Activated CD8-positive, alpha-beta T cell treated with anti-CD3 and anti-CD28 coated beads for 36 hours (primary cell): ENCODE measurements at regions not wholly inside any gene's neighbourhood (a gene's known extent, or its start where the extent isn't known, plus 50 kb on each side); places are given as distances from the start of the nearest gene placed in this dataset.

Source experiments
- ATAC-seq: fragments of 200-7000 bp; cut with Tn5 transposase; one replicate; pipeline ENCODE4 v1.10.0; 2021; ENCODE audit warnings: mild to moderate bottlenecking, moderate library complexity
- CTCF ChIA-PET: fragments of 350-600 bp; sonication (Branson Sonifier 250); formaldehyde crosslinking; loops from one replicate; lab custom pipeline; 2021; ENCODE audit warnings: antibody characterized with exemption; lab: Charles Lee
- POLR2A ChIA-PET: fragments of 350-600 bp; sonication (Branson Sonifier 250); formaldehyde crosslinking; loops from one replicate; lab custom pipeline; 2021; ENCODE audit warnings: antibody characterized with exemption; lab: Charles Lee
- DNase-seq: peaks from one replicate; pipeline ENCODE4 v3.0.0-alpha.2; 2020
- H3K27ac Mint-ChIP-seq: one replicate; pipeline ENCODE4 v1.8.0; 2021; ENCODE audit warnings: mild to moderate bottlenecking, mixed read lengths
- H3K27me3 Mint-ChIP-seq: one replicate; pipeline ENCODE4 v1.8.0; 2021; ENCODE audit warnings: mixed read lengths
- H3K36me3 Mint-ChIP-seq: one replicate; pipeline ENCODE4 v1.8.0; 2021; ENCODE audit warnings: low read depth, mixed read lengths
- H3K4me1 Mint-ChIP-seq: one replicate; pipeline ENCODE4 v1.8.0; 2021; ENCODE audit warnings: low read depth, mixed read lengths
- H3K4me3 Mint-ChIP-seq: one replicate; pipeline ENCODE4 v1.8.0; 2021; ENCODE audit warnings: mild to moderate bottlenecking, moderate library complexity, mixed read lengths
- H3K9me3 Mint-ChIP-seq: one replicate; pipeline ENCODE4 v1.8.0; 2021; ENCODE audit warnings: mixed read lengths
- CTCF ChIP-seq: fragments of 200-600 bp; IDR thresholded peaks from one replicate; pipeline ENCODE4 v1.8.0; 2022; ENCODE audit warnings: antibody characterized with exemption, mild to moderate bottlenecking
- intact Hi-C: fragments of 100-400 bp; cut with micrococcal nuclease; formaldehyde crosslinking; loops from one replicate; pipeline ENCODE4 v1.10.0; 2022

- Mint-ChIP-seq H3K9me3 (peaks cover 1% of the 10 kb centered on the region), H3K27ac (no peak overlapping the region), H3K4me1 (no peaks in the 10 kb centered on the region), H3K4me3 (no peak overlapping the region), H3K36me3 (no peaks in the 10 kb centered on the region), H3K27me3 (no peaks in the 10 kb centered on the region)
- ChIA-PET POLR2A (no interaction called here), CTCF (no interaction called here)
- no peak for ATAC-seq
- intact Hi-C loops = no loop called here
- no peak for DNase-seq
- TF ChIP-seq CTCF = no peak
Observed at GRCh38 chr15:46576646-46577395, 942.0 kb downstream of the SQOR start.

GRCh38 chr15:46577767-46578166 lies 942.9 kb downstream of the SQOR start:
- intact Hi-C loops = no loop called here
- Mint-ChIP-seq H3K27me3 (no peaks in the 10 kb centered on the region), H3K4me1 (no peaks in the 10 kb centered on the region), H3K4me3 (no peak overlapping the region), H3K27ac (no peak overlapping the region), H3K36me3 (no peaks in the 10 kb centered on the region), H3K9me3 (peaks cover 1% of the 10 kb centered on the region)
- ChIA-PET CTCF (no interaction called here), POLR2A (no interaction called here)
- no peak for DNase-seq
- no peak for TF ChIP-seq CTCF
- no peak for ATAC-seq

GRCh38 chr15:46580487-46580886 lies 945.7 kb downstream of the SQOR start:
- CTCF ChIA-PET = no interaction called here
- H3K27me3 Mint-ChIP-seq = no peaks in the 10 kb centered on the region

GRCh38 chr15:46580924-46581323 lies 946.1 kb downstream of the SQOR start:
- no peaks in the 10 kb centered on the region for H3K27me3 Mint-ChIP-seq
- ATAC-seq = no peak

More at GRCh38 chr15:46580487-46580886, 945.7 kb downstream of the SQOR start:
- no peak for ATAC-seq
- POLR2A ChIA-PET = no interaction called here
- no peak for DNase-seq
- no peaks in the 10 kb centered on the region for H3K4me1 Mint-ChIP-seq
- no peaks in the 10 kb centered on the region for H3K36me3 Mint-ChIP-seq
- H3K9me3 Mint-ChIP-seq = peaks cover 4% of the 10 kb centered on the region
- TF ChIP-seq CTCF = no peak
- no peak overlapping the region for H3K4me3 Mint-ChIP-seq
- intact Hi-C loops = no loop called here
- H3K27ac Mint-ChIP-seq = no peak overlapping the region

More at GRCh38 chr15:46580924-46581323, 946.1 kb downstream of the SQOR start:
- ChIA-PET POLR2A (no interaction called here), CTCF (no interaction called here)
- H3K4me3 Mint-ChIP-seq = no peak overlapping the region
- no peaks in the 10 kb centered on the region for H3K36me3 Mint-ChIP-seq
- peaks cover 4% of the 10 kb centered on the region for H3K9me3 Mint-ChIP-seq
- no peak for DNase-seq
- no peak for TF ChIP-seq CTCF
- H3K27ac Mint-ChIP-seq = no peak overlapping the region
- H3K4me1 Mint-ChIP-seq = no peaks in the 10 kb centered on the region
- intact Hi-C loops = no loop called here
